Vagina (tissue), 2 donors: ENCODE measurements at regions not wholly inside any gene's neighbourhood (a gene's known extent, or its start where the extent isn't known, plus 50 kb on each side); places are given as distances from the start of the nearest gene placed in this dataset.

Source experiments
- DNase-seq, 2 donors: peaks; one replicate each; pipeline ENCODE4 v3.0.0-alpha.2; 2017; ENCODE audit errors: extremely low spot score in 2 of 2
- H3K27ac ChIP-seq: fragments of 200-600 bp; sonication (generic); one replicate; pipeline ENCODE4 v1.5.1; 2019
- H3K27me3 ChIP-seq: fragments of 200-600 bp; sonication (generic); one replicate; pipeline ENCODE4 v1.5.1; 2019
- H3K36me3 ChIP-seq, 2 donors: fragments of 200-600 bp; sonication (generic); one replicate each; pipeline ENCODE4 v1.5.1; 2017 to 2019
- H3K4me1 ChIP-seq: fragments of 200-600 bp; sonication (generic); one replicate; pipeline ENCODE4 v1.5.1; 2019
- H3K4me3 ChIP-seq, 2 donors: fragments of 200-600 bp; sonication (generic); 1 replicate in 1 of 2; 2 replicates in 1 of 2; pipeline ENCODE4 v1.5.1; 2016 to 2019
- H3K9me3 ChIP-seq: fragments of 200-600 bp; sonication (generic); one replicate; pipeline ENCODE4 v1.5.1; 2019
- CTCF ChIP-seq, 3 experiments: fragments of 450-650 bp in 2 of 3; fragments of 200-600 bp in 1 of 3; sonication (generic) in 1 of 3; IDR thresholded peaks; one replicate each; pipeline ENCODE4 v1.5.1; 2017 to 2019; ENCODE audit warnings: antibody characterized with exemption in 3 of 3, mild to moderate bottlenecking in 2 of 3, moderate library complexity in 2 of 3
- POLR2A ChIP-seq, 2 donors: fragments of 450-650 bp; IDR thresholded peaks; one replicate each; pipeline ENCODE4 v1.6.1; 2017; ENCODE audit warnings: antibody characterized with exemption in 2 of 2, mild to moderate bottlenecking in 2 of 2, moderate library complexity in 2 of 2
- POLR2AphosphoS5 ChIP-seq, 2 donors: sonication (generic); formaldehyde crosslinking; IDR thresholded peaks; one replicate each; pipeline ENCODE4 v1.9.0; 2017; ENCODE audit warnings: antibody characterized with exemption in 2 of 2, mild to moderate bottlenecking in 2 of 2, low read depth in 1 of 2; ENCODE audit not compliant: insufficient read depth in 1 of 2
- intact Hi-C: fragments of 100-400 bp; cut with DNase I; formaldehyde crosslinking; loops from one replicate; pipeline ENCODE4 v1.15.1; 2023

DNA sequence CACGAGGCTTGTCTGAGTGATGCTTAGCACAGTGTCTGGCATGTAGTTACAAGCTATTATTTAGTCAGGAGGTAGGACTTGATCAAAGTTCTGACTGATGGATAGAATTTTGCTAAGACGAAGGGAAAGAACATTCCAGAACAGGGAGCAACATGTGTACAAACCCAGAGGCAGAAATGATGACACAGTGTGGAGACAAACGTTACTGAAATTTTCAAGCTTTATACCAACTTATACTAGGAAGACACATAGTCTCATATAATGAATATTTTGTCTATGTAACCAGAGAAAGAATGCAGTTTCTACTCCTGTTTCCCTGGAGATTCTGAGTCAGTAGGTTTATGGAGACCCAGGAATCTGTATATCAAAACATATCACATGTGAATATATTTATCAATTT lies 123.4 kb downstream of the FAM124B start:
- H3K27me3 ChIP-seq: no peaks in the 10 kb centered on the region
- H3K36me3 ChIP-seq: no peaks in the 10 kb centered on the region
- H3K27ac ChIP-seq: no peak overlapping the region
- intact Hi-C loops: no loop called here
- no peak for TF ChIP-seq POLR2AphosphoS5 (IDR thresholded peaks at IDR 0.05; ENCODE audit: insufficient read depth in 1 of 2, low read depth in 1 of 2)
- TF ChIP-seq CTCF (IDR thresholded peaks at IDR 0.05): no peak
- TF ChIP-seq POLR2A (IDR thresholded peaks at IDR 0.05): no peak
- H3K4me1 ChIP-seq: no peaks in the 10 kb centered on the region
- no peak for DNase-seq
- H3K4me3 ChIP-seq: no peak overlapping the region
- H3K9me3 ChIP-seq: no peaks in the 10 kb centered on the region

DNA sequence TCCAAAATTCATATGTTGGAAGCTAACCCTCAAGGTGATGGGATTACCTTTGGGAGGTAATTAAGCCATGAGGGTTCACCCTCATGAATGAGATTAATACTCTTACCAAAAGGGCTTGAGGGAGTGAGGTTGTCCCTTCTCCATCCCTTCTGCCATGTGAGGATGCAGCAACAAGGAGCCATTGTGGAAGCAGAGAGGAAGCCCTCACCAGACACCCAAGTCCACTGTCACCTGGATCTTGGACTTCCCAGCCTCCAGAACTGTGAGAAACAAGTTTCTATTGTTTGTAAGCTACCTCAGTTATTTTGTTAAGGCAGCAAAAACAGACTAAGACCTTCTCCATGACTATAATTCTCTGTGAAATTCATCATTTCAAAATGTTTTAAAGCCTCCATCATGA lies 125.7 kb downstream of the FAM124B start:
- no peak for TF ChIP-seq CTCF (IDR thresholded peaks at IDR 0.05)
- no peak for TF ChIP-seq POLR2A (IDR thresholded peaks at IDR 0.05)
- no peak for TF ChIP-seq POLR2AphosphoS5 (IDR thresholded peaks at IDR 0.05; ENCODE audit: insufficient read depth in 1 of 2, low read depth in 1 of 2)
- Histone ChIP-seq H3K9me3 (no peaks in the 10 kb centered on the region), H3K27me3 (no peaks in the 10 kb centered on the region), H3K4me3 (no peak overlapping the region), H3K27ac (no peak overlapping the region), H3K36me3 (no peaks in the 10 kb centered on the region), H3K4me1 (no peaks in the 10 kb centered on the region)
- intact Hi-C loops: no loop called here
- DNase-seq: no peak

DNA sequence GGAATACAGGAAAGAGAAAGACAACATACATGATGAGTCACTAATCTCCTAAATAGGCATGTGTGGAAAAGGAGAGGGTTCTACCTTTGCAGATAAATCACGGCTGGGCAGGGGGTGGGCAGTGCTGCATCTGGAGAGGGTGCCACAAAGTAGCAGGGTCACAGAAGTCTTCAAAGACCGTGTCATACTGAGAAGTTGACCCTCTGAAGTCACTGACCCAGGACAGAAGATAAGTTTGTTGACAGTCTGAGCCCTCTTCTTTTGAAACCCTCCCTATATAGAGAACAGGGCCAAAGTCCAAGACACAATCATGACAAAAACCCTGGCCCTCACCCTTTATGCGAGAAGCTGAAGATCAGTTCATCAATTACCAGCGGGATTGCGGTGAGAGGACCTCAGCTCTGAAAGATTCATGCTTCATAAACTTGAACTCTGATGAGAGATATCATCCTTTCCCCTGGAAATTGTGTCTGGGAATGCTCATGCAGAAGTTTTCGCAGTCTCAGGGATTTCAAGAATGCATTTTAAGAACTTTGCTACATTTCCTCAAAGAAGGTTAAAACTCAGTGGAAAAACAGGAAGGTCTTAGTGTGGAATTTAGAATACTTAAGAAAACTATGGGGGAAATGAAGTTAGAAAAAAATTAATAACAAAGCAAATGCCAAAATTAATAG lies 129.5 kb downstream of the FAM124B start:
- Histone ChIP-seq H3K27me3 (no peaks in the 10 kb centered on the region), H3K9me3 (no peaks in the 10 kb centered on the region), H3K27ac (no peak overlapping the region), H3K4me1 (peaks cover 4% of the 10 kb centered on the region), H3K4me3 (no peak overlapping the region), H3K36me3 (no peaks in the 10 kb centered on the region)
- no peak for DNase-seq
- TF ChIP-seq CTCF (IDR thresholded peaks at IDR 0.05): no peak
- TF ChIP-seq POLR2AphosphoS5 (IDR thresholded peaks at IDR 0.05; ENCODE audit: insufficient read depth in 1 of 2, low read depth in 1 of 2): no peak
- no peak for TF ChIP-seq POLR2A (IDR thresholded peaks at IDR 0.05)
- intact Hi-C loops: no loop called here

- H3K36me3 ChIP-seq: no peaks in the 10 kb centered on the region
- intact Hi-C loops: no loop called here
- DNase-seq: no peak
Observed at GRCh38 chr2:224271617-224272236, 130.2 kb downstream of the FAM124B start.

More at GRCh38 chr2:224271617-224272236, 130.2 kb downstream of the FAM124B start:
- no peaks in the 10 kb centered on the region for H3K27me3 ChIP-seq
- TF ChIP-seq POLR2A (IDR thresholded peaks at IDR 0.05) (no peak), CTCF (IDR thresholded peaks at IDR 0.05) (no peak), POLR2AphosphoS5 (IDR thresholded peaks at IDR 0.05; ENCODE audit: insufficient read depth in 1 of 2, low read depth in 1 of 2) (no peak)
- peaks cover 4% of the 10 kb centered on the region for H3K4me1 ChIP-seq
- no peak overlapping the region for H3K27ac ChIP-seq
- H3K4me3 ChIP-seq: no peak overlapping the region
- no peaks in the 10 kb centered on the region for H3K9me3 ChIP-seq
